Inflammatory macrophage treated with lipopolysaccharide for 1 hour (primary cell): ENCODE measurements at regions not wholly inside any gene's neighbourhood (a gene's known extent, or its start where the extent isn't known, plus 50 kb on each side); places are given as distances from the start of the nearest gene placed in this dataset.
"Not testable (repeated sequence)": the region's sequence is repeated elsewhere in the genome, so short reads cannot be mapped to it uniquely, and the experiment has no call there.

Source experiments
- DNase-seq, 2 donors: peaks; one replicate each; pipeline ENCODE4 v3.0.0-alpha.2; 2020 to 2022

DNA sequence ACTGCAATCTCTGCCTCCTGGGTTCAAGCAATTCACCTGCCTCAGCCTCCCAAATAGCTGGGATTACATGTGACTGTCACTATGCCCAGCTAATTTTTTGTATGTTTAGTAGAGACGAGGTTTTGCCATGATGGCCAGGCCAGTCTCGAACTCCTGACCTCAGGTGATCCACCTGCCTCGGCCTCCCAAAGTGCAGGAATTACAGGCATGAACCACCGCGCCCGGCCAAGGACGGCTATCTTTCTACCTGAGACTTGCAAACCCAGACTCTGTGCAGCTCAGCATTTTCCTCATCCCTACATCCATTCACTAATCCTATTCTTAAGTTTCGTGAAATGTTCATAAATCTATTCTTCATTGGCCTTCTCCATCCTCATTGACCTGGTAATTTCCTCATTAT is 330.0 kb downstream of the ANTXR2 start:
- DNase-seq: no peak

DNA sequence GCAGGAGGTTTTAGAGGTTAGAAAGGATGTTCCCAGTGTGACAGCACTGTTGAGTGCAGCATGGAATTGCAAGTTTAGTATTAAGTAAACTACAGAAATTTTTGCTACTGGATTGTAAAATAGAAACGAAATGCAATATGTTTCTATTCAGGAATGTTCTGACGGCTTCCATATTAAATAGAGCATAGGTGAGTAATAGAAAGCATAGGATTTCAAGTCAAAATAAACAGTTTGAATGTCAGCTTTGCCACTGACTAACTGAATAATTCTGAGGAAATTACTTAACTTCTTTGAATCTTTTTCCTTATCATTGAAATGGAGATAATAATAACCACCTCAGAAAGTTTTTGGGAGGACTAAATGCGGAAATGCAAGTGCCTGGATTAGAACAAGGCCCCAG is 331.9 kb upstream of the GK2 start:
- DNase-seq: no peak

DNA sequence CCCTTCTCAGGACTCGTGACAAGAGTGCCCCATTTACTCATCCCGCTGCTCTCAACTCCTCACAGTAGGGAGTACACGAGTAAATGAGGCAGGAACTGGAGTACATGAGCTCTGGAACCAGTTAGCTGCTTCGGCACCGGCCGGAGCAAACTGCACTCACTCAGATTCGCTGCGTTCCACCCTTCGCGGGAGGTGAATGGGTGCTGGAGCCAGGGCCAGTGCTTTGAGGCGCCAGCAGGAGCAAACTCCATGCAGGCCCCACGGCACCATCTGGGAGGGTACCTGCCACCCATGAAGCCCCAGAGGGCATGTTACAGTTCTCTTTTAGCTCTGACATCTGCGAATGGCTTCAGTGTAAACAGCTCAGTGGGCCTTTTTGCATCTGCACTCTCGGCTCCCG is 315.5 kb upstream of the GK2 start:
- no peak for DNase-seq

DNA sequence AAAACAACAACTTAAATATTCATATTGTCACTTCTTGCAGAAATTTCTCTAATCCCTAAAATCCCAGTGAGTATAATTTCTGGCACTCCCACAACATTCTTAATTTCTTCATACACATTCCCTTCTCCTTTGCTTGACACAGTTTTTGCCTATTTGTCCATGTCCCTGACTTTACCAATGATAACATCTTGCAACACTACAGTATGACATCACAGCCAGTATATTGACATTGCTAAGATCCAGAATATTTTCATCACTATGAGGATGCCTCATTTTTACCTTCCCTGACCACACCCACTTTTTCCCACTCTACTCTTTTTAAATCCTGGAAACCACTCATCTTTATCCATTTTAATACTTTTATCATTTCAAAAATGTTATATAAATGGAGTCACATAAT is 292.3 kb upstream of the GK2 start:
- no peak for DNase-seq

DNA sequence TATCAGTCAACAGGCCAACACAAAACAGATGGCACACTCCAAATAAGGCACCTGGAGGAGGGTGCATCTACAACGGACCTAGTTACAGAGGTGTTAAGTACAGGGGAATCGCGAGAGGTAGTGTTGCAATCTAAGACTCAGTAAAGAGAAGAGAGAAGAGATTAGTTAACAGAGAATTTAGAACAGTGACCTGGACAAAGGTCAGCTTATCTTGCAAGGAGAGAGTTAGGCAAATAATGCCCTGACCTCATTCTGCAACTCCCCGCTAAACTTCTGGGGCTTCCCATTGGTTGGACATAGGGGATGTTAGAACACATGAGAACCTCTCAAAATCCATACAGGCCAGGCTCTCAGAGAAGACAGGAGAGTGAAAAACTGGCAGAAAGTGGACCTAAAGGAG is 289.4 kb upstream of the GK2 start:
- DNase-seq: no peak

DNA sequence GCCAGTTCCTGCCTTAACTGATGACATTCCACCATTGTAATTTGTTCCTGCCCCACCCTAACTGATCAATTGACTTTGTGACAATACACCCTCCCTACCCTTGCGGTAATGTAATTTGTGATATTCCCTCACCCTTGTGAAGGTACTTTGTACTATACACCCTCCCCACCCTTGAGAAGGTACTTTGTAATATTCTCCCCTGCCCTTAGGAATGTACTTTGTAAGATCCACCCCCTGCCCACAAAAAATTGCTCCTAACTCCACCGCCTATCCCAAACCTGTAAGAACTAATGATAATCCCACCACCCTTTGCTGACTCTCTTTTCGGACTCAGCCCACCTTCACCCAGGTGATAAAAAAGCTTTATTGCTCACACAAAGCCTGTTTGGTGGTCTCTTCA is 288.5 kb upstream of the GK2 start:
- DNase-seq: not testable (repeated sequence)

DNA sequence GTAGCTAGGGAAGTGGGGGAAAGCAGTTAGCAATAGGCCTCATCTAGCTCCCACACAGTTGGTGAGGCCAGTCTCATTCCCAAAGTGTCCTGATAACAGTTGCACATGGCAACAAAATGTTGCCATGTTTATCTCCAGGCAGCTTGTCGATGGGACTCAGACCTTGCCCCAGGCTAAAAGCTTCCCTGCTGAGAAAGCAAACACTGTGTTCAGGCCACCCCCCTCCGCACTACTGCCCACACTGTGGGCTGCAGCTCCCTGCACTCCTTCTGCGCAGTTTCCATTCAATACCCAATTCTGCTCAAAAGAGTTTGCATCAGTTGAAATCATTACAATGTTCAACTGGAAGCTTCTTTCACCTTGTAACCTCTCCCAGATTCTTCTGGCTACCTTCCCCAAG is 287.8 kb upstream of the GK2 start:
- DNase-seq: no peak

DNA sequence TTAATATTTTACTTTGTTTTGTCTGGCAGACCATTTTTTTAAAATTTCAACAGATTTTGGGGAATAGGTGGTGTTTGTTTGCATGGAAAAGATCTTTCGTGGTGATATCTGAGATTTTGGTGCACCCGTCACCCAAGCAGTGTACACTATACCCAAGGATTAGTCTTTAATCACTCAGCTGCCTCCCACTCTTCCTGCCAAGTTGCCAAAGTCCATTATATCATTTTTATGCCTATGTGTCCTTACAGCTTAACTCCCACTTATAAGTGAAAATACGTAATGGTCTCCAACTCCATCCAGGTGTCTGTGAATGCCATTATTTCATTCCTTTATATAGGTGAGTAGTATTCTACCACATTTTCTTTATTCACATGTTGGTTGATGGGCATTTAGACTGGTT is 281.7 kb upstream of the GK2 start:
- DNase-seq: no peak

DNA sequence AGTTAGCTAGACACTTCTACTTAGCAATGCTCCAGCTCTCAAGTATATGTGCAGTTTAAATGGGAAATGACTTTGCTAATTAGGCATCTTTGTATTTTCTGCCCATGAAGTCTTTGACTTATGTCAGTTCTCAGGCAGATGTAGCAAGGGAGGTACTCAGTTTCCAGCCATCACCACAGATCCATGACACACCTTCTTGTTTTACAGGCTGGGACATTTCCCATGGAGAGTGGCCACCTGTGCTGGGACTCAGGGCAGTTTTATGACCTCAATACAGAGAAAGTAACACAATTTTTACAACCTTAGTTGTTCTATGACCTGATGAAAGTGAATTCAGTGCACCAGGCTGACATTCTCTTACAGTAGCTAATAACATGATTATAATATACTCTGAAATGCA is 280.7 kb upstream of the GK2 start:
- no peak for DNase-seq

DNA sequence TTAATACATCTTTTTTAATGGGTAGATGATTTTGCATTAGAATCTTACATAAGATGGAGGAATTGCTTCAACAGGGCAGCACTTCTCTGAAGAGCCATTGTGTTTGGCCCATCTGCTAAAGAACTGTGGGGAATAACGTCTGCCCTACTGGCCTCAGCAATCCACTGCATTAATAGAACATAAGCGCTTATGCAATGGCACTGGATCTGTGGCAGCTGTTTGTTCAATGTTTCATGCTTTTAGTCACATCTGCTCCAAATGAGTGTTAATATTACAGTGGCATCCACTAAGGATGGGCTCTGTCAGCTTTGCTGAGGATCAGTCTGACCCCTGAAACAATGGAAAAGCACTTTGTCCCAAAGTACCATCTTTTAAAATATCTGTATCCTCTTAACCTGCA is 279.0 kb upstream of the GK2 start:
- DNase-seq: no peak

DNA sequence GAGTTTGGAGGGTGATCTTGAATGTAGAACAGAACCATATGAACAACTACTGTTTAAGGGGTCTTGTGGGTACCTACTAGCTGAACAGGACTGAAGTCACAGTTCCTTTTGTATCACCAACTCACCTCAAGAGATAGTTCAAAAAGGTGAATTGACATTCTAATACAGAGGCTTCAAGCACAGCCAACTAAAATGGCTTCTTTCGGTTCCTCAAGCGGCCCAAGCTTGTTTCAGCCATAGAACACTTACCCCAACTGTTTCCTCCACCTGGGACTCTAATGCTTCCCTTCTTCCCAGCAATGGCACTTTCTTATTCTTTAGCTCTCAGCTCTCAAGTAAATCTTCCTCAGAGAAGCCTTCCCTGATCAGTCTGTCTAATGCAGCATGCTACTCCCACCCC is 277.5 kb upstream of the GK2 start:
- no peak for DNase-seq

DNA sequence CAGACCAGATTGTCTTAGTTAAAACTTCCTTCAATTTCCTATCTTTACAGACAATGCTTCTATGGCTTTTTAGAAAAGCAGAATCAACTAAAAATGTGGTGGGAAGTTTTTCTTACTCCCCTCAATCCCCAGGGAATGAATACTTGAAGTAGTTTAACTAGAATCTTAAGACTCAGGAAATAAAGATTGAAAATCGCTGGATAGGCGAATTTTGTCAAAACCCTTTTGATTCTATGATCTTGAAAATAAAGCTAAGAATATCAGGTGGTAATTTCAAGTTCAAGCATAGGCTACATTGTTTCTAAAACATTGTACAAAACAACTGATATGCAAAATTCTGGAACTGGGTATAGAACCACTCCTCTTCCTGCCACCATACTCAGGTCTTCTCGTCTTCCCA is 276.5 kb upstream of the GK2 start:
- DNase-seq: no peak

DNA sequence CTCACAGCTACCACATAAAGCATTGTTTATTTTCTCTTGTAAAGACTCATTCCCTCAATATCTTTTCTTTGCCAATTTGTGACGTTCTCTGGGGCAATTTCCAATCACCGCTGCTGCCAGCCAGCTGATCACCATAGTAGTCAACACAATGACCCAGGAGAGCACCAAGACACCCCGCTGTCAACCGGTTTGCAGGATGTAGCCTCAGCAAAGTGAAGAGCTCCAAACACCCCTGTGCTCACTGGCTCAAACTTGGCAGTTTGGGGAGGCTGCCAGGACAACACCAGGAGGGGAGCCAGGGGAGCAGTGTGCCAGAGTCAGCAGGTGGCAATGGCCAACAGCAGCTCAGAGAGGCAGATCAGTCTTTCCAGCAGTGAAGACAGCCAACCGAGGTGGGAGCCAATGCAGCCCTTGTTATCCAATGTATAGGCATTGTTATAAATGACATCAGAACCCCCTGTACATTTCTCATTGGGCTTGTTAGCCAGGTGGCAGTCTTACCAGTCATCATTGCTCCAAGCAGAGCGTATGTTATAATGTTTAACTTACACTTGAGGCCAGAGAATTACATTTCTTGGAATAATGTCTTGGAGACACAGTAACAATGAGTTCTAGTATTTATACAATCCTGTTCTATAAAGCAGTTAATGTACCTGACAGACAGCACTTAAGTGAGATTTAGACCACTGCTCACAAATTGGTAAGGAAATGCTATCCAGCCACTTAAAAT is 274.9 kb upstream of the GK2 start:
- no peak for DNase-seq

DNA sequence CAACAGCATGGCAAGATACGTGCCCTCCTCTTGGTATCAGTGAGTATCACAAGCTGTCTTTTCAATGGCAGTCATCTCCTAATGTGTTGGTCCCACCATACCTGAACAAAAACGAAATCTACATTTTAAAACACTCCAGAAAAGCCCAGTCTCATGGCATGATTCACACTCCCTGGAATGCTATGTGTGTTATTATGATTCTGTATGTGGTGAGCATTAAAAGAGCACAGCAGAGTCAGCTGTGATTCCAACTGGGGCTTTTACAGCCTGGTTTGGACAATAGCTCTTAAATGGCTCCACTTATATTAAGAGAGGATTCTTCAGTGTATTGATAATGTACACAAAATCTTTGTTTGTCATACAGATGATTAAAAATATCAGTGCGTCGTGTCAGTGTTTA is 274.1 kb upstream of the GK2 start:
- DNase-seq: no peak

DNA sequence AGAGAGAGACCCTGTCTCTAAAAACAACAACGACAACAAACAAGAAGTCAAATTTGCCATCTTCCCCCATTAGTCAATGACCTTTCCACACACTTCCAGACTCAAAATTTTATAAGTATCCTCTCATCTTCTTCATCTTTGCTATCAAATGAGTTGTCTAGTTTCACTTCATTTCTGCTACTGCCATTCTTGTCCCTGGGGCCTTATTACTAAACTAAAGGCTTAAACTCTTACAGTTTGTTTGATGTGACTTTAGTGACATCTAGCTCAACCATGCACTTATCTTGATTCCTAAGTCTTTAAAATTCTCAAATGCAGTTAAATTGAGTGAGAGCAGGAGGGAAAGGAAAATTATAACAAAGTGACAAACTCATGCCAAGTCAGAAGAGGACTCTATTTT is 271.8 kb upstream of the GK2 start:
- DNase-seq: no peak

DNA sequence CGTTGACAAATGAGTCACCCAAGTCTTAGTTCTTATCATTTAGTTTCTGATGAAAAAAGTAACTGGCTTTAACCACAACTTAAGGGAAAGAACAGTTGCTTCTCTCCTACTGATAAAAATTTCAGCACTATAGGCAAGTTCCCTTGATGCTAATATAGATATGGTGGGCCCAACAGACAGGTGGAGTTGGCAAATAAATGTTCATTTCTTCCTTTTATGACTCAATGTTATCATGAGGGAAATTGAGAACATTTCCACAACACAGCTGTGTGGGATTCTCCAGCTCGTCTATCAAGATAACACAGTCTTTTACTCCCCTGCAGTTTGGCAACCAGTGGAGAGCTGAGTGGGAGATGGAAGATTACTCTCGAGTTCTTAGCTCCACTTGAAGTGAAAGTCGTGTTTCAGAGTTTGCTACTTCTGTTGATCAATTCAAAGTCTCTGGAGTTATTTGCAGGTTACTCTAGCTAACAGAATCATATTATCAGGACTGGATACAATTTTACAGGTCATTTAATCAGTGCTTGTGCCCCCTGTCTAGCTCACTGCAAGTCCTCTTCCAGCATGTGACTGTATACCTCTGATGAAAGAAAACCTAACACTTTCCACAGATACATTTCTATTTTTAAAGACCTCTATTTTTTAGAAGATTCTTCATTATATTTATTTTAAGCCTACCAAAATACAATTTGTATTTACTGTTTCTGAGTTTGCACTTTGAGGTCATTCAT is 270.6 kb upstream of the GK2 start:
- no peak for DNase-seq

DNA sequence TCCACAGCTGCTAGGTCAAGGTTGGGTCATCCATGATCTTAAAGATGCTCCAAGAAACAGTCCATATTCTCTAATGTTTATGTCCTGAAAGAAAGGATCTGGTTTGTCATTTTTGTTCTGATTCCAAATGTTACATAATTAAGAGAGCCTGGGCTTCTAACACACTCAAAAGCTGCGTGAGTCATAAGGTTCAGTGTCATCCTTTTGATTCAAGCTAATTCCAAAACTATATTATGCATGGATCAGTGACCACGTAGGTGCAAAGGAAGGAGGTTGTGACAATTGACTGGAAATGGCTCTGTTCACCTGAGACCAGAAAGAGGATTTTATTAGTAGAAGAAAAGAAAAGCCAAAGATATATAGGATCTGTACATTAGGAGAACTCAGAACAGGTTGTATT is 268.7 kb upstream of the GK2 start:
- DNase-seq: no peak

DNA sequence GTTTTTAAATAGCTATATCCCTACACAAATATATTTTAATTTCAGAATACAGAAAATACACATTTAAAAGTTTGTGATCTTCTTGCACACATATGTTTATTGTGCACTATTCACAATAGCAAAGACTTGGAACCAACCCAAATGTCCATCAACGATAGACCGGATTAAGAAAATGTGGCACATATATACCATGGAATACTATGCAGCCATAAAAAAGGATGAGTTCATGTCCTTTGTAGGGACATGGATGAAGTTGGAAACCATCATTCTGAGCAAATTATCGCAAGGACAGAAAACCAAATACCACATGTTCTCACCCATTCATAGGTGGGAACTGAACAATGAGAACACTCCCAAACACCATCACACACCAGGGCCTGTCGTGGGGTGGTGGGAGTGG is 266.9 kb upstream of the GK2 start:
- DNase-seq: not testable (repeated sequence)

DNA sequence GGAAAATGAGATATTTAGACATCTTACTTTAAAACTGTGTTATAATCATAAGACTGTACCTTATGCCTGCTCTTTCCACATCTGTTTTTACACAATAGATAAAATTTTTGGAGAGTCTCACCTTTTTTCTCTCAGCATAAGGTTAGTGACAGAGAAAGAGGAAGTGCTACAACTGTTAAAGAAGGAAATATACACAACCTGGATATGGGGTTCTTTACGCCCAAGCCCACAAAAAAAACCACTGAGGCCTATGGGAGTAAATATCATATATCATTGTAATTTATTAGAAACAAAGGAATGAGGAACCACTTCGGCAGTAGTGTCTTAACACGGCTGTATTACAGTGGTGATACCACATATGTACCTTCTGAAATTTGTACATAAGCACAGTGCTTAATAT is 265.9 kb upstream of the GK2 start:
- DNase-seq: no peak

DNA sequence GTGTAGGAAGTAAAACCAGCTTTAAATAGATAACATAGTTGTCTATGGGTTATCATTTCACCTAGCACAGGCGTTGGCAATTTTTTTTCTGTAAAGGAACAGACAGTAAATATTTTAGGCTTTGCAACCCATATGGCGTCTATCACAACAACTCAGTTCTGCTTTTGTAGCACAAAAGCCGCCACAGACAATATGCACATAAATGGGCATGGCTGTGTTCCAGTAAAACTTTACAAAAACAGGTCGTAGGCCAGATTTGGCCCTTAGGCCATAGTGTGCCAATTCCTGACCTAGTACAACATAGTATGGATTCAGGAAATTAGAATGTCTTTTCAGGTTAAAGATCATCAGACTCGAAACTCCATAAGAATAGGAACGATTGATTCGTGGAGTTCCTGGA is 265.3 kb upstream of the GK2 start:
- DNase-seq: no peak

DNA sequence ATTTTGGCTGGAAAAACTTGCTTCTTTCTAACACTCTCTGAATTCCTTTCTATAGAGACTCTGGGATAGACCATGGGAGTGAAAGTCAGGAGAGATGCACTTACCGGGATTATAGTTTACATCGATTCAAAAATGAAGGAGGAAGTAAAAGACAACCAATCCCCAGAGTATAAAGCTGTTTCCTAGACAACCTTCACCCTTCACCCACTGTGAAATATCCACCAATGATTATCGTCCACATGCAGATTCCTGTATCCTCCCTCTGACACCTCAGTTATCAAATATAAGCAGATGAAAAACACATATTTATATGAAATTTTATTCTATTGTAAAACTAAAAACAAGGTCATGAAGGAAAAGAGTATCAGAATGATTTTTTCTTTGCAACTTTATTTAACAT is 258.8 kb upstream of the GK2 start:
- DNase-seq: no peak

DNA sequence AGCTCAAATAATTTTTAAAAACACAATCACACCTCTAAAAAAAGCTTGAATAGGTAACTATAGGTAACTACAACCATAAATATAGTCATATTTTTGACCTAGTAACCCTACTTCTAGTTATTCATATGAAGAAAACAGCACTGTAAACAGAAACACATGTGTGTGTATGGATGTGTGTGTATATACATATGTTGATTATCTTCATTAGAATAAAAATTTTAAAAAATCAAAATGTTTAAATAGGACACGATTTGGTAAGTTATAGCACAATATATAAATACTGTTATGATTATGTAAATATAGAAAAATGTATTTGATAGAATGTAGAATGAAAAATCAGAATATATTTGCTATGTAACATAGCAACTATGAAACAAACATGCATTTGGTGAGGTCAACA is 258.1 kb upstream of the GK2 start:
- DNase-seq: no peak

DNA sequence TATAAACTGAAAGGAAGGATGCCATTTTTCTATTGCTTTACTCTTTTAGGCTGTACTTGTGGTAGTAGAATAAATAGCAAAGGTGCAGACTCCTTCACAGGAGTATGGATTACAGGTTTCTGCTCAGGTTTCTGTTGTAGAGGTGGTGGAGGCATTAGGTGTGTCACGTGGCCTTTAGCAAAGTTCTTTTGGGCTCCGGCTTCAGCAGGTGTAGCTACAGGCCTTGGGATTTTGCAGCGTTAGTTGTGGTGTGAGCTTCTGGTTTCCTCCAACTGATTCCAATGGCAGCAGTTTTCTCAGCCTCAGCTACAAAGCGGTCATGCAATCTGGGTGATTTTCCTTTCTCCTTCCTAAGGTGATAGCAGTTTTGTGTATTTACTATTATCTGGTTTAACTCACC is 255.8 kb upstream of the GK2 start:
- DNase-seq: no peak

DNA sequence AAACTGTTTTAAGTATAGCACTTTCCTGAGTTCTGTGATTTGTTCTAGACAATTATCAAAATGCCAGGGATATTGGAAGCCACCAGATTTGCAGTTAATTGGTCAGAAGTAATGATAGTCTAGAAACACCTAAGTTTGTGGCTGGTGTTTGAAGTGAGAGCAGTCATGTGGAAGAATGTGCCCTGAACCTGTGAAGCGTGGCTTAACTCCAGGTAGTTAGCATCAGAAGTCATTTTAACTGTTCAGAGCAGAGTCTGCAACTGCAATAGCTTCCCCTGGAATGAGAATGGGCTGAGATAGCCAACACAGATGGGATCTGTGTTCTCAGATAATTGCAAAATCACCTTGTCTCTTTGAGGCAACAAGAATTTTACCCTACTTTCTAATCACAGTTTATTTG is 255.1 kb upstream of the GK2 start:
- DNase-seq: no peak

DNA sequence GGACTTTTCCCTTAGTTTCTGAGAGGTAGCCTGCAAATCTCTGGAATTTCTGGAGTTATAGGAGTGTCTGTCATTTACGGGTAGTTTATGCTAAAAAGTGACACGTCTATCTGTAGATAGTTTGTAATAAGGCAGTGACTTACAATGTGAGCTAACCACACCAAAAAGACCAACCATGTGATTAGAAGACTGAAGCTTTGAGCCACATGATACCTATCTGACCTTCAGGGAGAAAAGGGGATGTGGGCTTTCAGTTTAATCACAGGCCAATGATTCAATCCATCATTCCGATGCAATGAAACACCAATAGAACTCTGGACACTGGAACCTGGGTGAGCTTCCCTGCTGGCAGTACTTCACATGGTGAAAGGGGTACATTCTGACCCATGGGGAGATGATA is 254.6 kb upstream of the GK2 start:
- no peak for DNase-seq
